ENCODE measurements at regions not wholly inside any gene's neighbourhood (a gene's known extent, or its start where the extent isn't known, plus 50 kb on each side); places are given as distances from the start of the nearest gene placed in this dataset.

DNA sequence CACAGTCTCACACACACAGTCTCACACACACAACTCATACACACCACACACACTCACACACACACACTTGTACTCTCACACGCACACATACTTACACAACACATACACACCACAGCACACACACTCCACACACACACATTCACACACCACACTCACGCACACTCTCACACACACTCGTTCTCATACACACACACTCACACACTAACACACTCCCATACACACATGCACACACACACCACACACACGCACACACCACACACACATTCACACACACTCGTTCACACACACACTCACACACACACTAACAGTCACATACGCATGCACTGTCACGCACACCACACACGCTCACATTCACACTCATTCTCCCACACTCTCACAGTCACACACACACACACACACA is 109.8 kb downstream of the PRLHR start (continued):
- TF ChIP-seq, protein P1, sequence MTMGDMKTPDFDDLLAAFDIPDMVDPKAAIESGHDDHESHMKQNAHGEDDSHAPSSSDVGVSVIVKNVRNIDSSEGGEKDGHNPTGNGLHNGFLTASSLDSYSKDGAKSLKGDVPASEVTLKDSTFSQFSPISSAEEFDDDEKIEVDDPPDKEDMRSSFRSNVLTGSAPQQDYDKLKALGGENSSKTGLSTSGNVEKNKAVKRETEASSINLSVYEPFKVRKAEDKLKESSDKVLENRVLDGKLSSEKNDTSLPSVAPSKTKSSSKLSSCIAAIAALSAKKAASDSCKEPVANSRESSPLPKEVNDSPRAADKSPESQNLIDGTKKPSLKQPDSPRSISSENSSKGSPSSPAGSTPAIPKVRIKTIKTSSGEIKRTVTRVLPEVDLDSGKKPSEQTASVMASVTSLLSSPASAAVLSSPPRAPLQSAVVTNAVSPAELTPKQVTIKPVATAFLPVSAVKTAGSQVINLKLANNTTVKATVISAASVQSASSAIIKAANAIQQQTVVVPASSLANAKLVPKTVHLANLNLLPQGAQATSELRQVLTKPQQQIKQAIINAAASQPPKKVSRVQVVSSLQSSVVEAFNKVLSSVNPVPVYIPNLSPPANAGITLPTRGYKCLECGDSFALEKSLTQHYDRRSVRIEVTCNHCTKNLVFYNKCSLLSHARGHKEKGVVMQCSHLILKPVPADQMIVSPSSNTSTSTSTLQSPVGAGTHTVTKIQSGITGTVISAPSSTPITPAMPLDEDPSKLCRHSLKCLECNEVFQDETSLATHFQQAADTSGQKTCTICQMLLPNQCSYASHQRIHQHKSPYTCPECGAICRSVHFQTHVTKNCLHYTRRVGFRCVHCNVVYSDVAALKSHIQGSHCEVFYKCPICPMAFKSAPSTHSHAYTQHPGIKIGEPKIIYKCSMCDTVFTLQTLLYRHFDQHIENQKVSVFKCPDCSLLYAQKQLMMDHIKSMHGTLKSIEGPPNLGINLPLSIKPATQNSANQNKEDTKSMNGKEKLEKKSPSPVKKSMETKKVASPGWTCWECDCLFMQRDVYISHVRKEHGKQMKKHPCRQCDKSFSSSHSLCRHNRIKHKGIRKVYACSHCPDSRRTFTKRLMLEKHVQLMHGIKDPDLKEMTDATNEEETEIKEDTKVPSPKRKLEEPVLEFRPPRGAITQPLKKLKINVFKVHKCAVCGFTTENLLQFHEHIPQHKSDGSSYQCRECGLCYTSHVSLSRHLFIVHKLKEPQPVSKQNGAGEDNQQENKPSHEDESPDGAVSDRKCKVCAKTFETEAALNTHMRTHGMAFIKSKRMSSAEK (CRISPR knock-in tag; IDR thresholded peaks at IDR 0.05; ENCODE audit: borderline replicate concordance): no peak
- no peak for TF ChIP-seq ZNF317 (CRISPR knock-in tag; IDR thresholded peaks at IDR 0.05; ENCODE audit: borderline replicate concordance, low read depth)
- TF ChIP-seq NR1H2 (CRISPR knock-in tag; IDR thresholded peaks at IDR 0.05): no peak
- no peak for TF ChIP-seq CREM (CRISPR knock-in tag; IDR thresholded peaks at IDR 0.05)
- TF ChIP-seq FOXK1 (CRISPR knock-in tag; IDR thresholded peaks at IDR 0.05): no peak
- TF ChIP-seq PRRX2 (CRISPR knock-in tag; IDR thresholded peaks at IDR 0.05): no peak
- TF ChIP-seq NR2C2 (CRISPR knock-in tag; IDR thresholded peaks at IDR 0.05): no peak
- no peak for TF ChIP-seq CREB1 (CRISPR knock-in tag; IDR thresholded peaks at IDR 0.05)
- TF ChIP-seq SMAD4 (CRISPR knock-in tag; IDR thresholded peaks at IDR 0.05): no peak
- TF ChIP-seq, protein P2, sequence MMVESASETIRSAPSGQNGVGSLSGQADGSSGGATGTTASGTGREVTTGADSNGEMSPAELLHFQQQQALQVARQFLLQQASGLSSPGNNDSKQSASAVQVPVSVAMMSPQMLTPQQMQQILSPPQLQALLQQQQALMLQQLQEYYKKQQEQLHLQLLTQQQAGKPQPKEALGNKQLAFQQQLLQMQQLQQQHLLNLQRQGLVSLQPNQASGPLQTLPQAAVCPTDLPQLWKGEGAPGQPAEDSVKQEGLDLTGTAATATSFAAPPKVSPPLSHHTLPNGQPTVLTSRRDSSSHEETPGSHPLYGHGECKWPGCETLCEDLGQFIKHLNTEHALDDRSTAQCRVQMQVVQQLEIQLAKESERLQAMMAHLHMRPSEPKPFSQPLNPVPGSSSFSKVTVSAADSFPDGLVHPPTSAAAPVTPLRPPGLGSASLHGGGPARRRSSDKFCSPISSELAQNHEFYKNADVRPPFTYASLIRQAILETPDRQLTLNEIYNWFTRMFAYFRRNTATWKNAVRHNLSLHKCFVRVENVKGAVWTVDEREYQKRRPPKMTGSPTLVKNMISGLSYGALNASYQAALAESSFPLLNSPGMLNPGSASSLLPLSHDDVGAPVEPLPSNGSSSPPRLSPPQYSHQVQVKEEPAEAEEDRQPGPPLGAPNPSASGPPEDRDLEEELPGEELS (CRISPR knock-in tag; IDR thresholded peaks at IDR 0.05): no peak
- no peak for TF ChIP-seq ZNF219 (CRISPR knock-in tag; IDR thresholded peaks at IDR 0.05; ENCODE audit: borderline replicate concordance)
- TF ChIP-seq TCF7 (CRISPR knock-in tag; IDR thresholded peaks at IDR 0.05; ENCODE audit: low read depth): no peak
- no peak for TF ChIP-seq ZNF263 (CRISPR knock-in tag; IDR thresholded peaks at IDR 0.05; ENCODE audit: low read depth)
- TF ChIP-seq JAZF1 (CRISPR knock-in tag; IDR thresholded peaks at IDR 0.05): no peak

DNA sequence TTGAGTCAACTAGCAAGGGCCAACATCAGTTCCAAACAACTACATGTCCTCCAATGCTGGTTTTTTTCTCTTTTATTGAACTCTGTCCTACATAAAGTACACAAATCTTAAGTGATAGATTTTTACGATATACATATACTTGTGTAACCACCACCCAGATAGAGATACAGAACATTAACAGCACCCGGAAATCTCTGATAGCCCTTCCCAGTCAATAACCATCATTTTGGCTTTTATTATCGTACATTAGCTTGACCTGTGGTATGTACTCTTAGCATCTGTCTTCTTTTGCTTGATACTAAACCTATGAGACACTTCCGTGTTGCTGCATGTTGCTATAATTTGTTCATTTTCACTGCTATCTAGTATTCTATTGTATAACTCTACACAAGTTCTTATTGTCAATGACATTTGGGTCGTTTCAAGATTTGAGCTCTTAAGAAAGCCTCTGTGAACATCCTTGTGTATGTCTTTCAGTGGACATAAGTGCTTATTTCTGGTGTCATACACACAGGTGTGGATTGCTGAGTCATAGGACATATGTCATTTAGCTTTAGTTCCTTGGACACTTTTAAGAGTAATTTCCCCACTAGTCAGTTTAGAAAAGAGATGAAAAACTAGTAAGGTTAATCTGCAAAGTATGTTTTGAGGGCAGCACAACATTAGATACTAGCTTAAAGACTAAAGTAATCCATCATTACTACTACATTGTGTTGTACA is 111.1 kb downstream of the PRLHR start:
- Mint-ChIP-seq H3K27ac (no peak overlapping the region), H3K9me3 (peaks cover 29% of the 10 kb centered on the region), H3K36me3 (peaks cover 10% of the 10 kb centered on the region), H3K4me1 (no peaks in the 10 kb centered on the region), H3K27me3 (ENCODE audit: low read depth) (peaks cover 3% of the 10 kb centered on the region), H3K4me3 (no peak overlapping the region)
- CTCF ChIA-PET: no interaction called here
- ATAC-seq (no peak), DNase-seq (ENCODE audit: low spot score) (no peak)
- POLR2A ChIA-PET: no interaction called here
- TF ChIP-seq E2F1 (CRISPR knock-in tag; IDR thresholded peaks at IDR 0.05): no peak
- no peak for TF ChIP-seq SMAD4 (CRISPR knock-in tag; IDR thresholded peaks at IDR 0.05)
- no peak for TF ChIP-seq JAZF1 (CRISPR knock-in tag; IDR thresholded peaks at IDR 0.05)
- no peak for TF ChIP-seq PREB (CRISPR knock-in tag; IDR thresholded peaks at IDR 0.05; ENCODE audit: borderline replicate concordance)
- TF ChIP-seq, protein P3, sequence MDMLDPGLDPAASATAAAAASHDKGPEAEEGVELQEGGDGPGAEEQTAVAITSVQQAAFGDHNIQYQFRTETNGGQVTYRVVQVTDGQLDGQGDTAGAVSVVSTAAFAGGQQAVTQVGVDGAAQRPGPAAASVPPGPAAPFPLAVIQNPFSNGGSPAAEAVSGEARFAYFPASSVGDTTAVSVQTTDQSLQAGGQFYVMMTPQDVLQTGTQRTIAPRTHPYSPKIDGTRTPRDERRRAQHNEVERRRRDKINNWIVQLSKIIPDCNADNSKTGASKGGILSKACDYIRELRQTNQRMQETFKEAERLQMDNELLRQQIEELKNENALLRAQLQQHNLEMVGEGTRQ (CRISPR knock-in tag; IDR thresholded peaks at IDR 0.05): no peak
- no peak for TF ChIP-seq ZNF396 (CRISPR knock-in tag; IDR thresholded peaks at IDR 0.05; ENCODE audit: borderline replicate concordance)
- TF ChIP-seq, protein P4, sequence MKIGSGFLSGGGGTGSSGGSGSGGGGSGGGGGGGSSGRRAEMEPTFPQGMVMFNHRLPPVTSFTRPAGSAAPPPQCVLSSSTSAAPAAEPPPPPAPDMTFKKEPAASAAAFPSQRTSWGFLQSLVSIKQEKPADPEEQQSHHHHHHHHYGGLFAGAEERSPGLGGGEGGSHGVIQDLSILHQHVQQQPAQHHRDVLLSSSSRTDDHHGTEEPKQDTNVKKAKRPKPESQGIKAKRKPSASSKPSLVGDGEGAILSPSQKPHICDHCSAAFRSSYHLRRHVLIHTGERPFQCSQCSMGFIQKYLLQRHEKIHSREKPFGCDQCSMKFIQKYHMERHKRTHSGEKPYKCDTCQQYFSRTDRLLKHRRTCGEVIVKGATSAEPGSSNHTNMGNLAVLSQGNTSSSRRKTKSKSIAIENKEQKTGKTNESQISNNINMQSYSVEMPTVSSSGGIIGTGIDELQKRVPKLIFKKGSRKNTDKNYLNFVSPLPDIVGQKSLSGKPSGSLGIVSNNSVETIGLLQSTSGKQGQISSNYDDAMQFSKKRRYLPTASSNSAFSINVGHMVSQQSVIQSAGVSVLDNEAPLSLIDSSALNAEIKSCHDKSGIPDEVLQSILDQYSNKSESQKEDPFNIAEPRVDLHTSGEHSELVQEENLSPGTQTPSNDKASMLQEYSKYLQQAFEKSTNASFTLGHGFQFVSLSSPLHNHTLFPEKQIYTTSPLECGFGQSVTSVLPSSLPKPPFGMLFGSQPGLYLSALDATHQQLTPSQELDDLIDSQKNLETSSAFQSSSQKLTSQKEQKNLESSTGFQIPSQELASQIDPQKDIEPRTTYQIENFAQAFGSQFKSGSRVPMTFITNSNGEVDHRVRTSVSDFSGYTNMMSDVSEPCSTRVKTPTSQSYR (CRISPR knock-in tag; IDR thresholded peaks at IDR 0.05): no peak
- TF ChIP-seq, protein P5, sequence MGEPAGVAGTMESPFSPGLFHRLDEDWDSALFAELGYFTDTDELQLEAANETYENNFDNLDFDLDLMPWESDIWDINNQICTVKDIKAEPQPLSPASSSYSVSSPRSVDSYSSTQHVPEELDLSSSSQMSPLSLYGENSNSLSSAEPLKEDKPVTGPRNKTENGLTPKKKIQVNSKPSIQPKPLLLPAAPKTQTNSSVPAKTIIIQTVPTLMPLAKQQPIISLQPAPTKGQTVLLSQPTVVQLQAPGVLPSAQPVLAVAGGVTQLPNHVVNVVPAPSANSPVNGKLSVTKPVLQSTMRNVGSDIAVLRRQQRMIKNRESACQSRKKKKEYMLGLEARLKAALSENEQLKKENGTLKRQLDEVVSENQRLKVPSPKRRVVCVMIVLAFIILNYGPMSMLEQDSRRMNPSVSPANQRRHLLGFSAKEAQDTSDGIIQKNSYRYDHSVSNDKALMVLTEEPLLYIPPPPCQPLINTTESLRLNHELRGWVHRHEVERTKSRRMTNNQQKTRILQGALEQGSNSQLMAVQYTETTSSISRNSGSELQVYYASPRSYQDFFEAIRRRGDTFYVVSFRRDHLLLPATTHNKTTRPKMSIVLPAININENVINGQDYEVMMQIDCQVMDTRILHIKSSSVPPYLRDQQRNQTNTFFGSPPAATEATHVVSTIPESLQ (CRISPR knock-in tag; IDR thresholded peaks at IDR 0.05): no peak
- TF ChIP-seq ZNF219 (CRISPR knock-in tag; IDR thresholded peaks at IDR 0.05; ENCODE audit: borderline replicate concordance): no peak
